Left lobe of liver (tissue), 2 donors: ENCODE measurements at regions not wholly inside any gene's neighbourhood (a gene's known extent, or its start where the extent isn't known, plus 50 kb on each side); places are given as distances from the start of the nearest gene placed in this dataset.

ENCODE experiments used
- ATAC-seq: fragments of 200-7000 bp; cut with Tn5 transposase; one replicate; pipeline ENCODE4 v1.9.1; 2020; ENCODE audit warnings: mild to moderate bottlenecking, moderate library complexity
- DNase-seq: peaks from one replicate; pipeline ENCODE4 v3.0.0-alpha.2; 2020; ENCODE audit warnings: low spot score
- donor health status: DM: no; HTN: no; CAD: no; lungs with moderate emphysema.
- donor health status: DM: no; HTN: yes; CAD: no.

DNA sequence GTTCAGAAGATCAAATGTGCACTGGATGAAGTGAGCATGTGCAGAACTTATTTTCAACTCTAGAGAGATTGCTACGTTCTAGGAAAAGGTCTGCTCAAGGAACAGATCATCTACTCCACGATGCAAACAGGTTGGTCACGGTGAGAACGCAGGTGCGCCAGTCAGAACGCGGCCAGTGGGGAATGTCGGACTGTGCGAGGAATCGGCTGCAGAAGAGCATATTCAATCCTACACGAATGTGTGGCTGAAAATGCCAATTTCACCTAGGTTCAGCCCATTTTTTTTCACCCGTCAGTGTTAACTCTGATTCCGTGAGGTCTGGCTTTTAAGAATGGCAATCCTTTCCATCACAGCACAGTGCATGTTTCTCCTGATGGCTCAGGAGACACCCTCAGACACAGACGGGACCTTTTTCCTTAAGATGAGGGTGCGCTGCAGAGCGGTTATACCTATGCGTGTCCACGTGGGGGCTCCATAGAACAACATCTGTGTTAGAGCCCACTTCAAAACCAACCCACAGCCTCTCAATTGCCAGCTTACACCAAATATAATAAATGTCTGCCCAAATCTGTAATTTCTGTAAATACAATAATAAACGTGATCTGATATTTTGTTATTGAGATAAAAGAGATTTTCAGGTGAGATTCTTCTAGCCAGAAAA, 250.4 kb downstream of the FOXA2 start:
- DNase-seq (peak; percentile 55), ATAC-seq (peak; percentile 97)

DNA sequence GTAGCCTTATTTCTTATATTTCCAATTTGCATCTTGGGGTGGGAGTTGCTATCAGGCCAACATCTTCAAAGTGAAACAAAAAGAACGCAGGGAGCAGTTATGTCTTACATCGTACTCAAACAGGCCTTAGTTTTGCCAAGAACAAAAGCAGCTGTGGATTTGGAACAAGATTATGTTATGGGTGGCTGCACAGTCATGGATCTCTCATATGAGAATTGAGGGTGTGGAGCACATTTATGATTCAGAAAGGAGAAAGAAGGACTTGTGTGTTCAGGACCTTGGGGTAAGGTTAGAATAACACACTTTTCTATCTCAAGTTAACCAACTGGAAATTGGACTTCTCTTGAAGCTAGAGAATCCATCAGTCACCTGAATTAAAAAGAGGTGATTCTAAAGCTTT, 259.9 kb downstream of the FOXA2 start:
- ATAC-seq (no peak), DNase-seq (no peak)

DNA sequence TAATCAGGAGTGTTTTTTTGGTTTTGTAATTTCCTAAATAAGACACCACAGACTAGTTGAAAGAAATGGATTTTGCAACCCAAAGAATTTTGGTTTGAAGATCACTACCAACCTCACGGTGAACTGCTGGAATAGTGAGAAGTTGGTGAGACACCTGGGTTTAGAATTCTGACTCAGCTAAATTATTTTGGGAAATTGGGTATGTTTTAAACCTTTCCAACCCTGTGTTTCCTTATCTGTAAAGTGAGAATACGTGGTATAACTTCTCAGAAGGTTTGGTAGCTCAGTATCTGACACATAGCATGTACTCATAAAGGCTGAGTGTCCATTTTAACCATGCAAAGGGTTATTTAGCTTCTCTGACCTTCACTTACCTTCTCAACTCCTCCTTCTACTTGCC, 261.9 kb downstream of the FOXA2 start:
- ATAC-seq (no peak), DNase-seq (no peak)

DNA sequence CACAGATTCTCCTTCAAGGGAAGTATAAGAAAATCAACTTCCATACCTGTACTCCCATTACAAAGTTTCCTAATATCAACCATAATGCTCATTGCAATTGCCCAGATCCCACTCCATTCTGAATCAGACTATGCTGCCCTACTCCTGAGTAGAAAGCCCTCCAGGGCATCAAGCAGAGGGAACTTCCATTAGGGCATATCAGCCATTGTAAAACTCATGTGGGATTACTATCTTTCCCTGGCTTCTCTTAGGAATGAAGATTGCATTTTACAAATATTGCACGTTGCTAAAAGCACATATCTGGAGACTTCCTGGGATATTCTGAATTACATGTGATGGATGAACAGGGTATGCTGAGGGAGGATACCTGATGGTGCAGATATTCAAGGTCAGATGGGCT, 263.2 kb downstream of the FOXA2 start:
- ATAC-seq (no peak), DNase-seq (no peak)

DNA sequence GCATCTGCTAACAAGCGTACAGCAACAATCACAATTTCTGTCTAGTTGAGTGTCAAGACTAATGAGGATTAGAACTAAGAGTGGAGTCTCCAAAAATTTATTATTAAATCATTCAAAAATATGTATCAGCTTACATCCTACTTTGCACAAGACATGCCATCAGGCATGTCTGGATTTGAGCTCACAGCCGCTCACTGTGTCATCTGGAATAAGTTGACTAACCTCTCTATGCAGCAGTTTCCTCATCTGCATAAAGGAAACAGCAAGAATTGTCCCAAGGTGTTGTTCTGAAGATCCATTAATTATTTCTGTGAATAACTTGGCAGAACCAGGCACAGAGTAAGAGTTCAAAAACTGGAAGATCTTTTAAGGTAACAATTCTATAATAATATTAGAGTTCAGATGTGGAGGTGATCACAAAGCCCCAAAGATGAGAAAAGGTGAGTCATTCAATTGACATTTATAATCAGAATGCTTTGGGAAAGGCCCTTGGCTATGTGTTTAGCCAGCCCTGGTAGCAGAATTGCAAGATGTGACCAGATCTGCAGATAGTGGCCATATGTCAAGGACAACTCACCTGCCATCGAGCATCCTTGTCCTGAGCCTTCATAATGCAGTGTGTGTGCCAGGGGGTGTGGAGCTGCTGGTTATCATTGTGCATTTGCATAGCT, 264.0 kb downstream of the FOXA2 start:
- DNase-seq: no peak
- ATAC-seq: no peak

DNA sequence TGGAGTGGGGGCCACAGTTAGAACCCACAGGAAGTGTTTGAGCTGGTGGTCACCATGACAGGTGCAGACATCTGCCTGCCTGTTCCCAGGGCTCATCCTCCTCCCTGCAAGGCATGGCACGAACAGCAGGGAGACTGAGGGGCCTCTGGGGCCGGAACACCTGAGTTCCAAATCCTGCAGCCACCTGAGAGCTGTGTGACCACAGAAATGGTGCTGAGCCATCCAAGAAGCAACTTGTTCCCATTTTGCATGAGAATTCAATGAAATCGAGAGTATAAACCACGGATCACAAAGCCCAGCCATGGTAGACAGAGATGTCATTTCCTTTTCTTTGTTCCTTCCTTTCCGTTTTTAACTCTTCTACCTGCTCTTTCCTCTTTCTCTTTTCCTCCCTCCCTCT, 268.6 kb downstream of the FOXA2 start:
- no peak for DNase-seq
- no peak for ATAC-seq

DNA sequence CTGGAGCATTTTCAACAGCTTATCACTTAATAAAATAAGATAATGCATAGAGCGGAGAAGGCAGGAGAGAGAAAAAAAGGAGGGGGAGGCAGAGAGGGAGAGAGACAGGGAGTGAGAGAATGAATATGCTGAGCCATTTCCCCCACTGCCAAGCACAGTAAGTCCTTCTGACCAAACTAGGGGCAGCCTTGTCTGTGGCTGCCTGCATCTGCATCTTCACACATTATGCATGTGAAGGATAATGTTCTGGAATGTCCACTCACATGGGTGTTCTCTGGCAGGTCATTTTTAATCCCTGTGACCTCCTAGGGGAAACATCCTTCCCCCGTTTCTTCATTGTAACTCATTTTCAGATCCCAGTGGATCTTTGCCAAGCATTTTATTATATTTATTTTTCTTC, 269.3 kb downstream of the FOXA2 start:
- ATAC-seq: no peak

DNA sequence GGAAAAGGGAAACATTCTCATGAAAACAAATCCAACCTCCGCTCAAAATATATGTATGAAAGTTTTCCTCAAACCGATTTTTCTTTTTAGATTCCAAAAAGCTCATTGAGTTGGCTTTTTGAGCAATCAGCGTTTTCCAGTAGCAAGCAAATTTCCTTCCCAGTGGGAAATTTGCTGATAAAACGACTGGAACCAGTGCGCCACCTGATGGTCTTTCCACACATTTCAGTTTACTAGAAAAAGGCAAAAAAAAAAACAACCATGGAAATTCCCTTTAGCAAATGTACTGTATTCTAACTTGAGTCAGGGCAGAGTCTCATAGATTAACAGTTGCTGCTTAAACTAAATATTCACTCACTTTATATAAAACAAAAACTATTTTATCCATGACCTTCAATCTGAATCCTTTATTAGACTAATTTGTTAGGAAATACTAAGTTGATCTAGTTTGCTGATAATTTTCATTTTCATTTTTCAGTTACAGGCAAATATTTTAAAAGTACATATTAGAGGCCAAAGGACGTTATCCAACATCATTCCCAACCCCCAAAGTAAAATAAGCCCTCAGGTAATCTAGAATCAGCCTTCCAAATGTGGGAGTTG, 271.5 kb downstream of the FOXA2 start:
- DNase-seq: no peak
- peak; percentile 69 for ATAC-seq

More for the DNA sequence above, 269.3 kb downstream of the FOXA2 start:
- DNase-seq: no peak

DNA sequence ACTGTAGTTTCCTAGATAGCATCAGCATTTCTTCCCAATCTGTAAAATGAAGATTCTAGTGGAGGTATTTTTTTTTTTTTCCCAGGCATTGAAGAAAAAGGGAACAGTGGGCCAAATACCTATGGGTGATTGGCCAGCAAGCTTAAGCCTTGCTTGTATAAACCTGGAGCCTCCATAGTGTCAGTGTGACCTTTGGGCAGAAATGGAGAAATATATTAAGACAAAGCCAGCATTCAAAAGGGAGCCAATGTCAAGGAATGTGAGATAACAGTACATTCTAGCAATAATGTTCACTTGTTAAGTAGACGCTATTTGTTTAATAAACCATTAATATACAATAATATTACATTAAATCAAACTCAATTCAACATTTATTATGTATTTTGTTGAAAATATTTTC, 275.4 kb downstream of the FOXA2 start:
- ATAC-seq (no peak), DNase-seq (no peak)

DNA sequence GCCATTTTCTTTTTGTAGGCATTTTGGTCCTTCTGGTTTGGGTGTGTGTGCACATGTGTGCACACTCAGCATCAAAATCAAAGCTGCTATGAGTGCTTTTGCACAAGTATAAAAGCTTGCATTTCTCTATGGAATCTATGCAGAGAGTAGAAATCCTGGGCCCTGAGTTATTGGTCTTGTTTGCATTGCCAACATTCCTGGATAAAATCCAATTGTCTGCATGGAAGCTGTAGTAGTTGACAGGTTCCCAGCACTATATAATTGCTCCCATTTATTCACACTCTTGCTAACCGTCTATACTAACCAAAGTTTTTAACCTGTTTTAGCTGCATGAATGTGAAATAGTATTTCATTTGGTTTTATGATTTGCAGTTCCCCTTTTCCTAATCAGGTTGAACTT, 277.0 kb downstream of the FOXA2 start:
- ATAC-seq: no peak
- DNase-seq: no peak

DNA sequence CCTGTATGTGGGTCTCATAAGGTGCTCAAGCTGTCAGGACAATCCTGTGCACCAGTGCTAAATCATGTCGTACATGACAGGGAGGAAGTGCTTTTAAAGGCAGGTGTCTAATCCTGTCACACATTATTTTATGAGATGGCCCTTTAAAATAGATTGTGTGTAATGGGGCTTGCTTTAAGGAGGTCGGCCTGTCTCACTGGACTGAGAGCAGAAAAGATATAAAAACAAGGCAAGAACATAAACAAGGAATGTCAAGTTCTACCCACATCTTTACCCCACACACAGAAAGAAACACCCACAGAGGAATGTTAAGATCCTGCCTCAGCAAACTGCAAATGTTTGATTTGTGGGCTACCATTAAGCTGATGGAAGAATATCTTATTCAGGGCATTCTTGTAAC, 279.0 kb downstream of the FOXA2 start:
- DNase-seq (no peak), ATAC-seq (no peak)

DNA sequence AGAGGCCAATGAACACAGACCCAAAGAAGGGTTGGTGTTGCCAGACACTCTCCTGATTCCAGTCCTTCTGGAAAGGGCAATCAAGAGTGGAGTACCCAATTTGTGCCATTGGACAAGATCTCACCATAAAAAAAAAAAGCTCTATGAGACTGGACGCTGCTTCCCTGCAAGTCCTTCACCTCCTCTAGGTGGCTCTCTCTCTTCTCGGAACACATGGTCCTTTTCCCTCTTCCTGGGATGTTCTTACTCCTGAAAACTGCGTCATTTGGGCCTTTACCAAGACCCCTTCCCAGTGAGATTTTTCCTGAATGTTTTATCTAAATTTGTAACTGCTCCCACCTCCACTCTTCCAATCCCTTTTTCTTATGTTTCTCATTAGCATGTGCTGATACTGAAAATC, 280.8 kb downstream of the FOXA2 start:
- DNase-seq (no peak), ATAC-seq (peak; percentile 55)

DNA sequence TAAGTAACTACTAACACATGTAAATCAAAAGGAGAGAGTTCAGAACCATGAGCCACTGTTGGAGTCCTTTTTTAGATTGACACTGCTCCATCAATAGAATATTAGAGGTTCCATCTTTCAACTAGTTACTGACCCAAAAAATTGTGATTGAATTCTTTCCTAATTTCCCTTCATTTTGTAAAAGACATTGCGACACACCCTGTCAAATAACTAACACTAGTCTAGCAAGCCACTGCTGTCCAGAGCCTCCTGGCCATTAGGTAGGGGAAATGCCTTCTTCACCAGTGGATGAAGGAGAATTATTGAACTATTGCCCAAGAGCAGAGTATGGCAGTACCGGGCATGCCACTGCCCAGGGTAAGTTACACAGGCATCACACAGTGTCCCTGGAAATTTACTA, 282.3 kb downstream of the FOXA2 start:
- DNase-seq (no peak), ATAC-seq (no peak)

DNA sequence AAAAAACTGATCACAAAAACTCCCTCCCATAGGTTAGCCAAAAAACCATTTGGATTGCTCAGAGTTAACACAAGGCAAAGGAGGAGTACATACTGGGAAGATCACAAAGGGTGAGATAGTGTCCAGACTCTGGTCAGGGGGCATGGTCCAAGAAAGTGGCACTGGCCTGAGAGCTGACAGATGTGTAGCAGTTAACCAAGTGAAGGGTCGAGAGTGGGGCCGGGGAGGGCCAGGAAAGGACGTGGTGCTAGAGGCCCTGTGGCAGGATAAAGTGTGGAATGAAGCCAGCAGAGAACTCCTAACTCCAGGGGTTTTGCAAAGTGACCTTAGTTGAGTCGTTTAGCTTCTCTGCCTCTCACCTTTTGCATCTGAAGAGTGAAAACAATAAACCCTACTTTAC, 290.5 kb downstream of the FOXA2 start:
- no peak for DNase-seq
- no peak for ATAC-seq

DNA sequence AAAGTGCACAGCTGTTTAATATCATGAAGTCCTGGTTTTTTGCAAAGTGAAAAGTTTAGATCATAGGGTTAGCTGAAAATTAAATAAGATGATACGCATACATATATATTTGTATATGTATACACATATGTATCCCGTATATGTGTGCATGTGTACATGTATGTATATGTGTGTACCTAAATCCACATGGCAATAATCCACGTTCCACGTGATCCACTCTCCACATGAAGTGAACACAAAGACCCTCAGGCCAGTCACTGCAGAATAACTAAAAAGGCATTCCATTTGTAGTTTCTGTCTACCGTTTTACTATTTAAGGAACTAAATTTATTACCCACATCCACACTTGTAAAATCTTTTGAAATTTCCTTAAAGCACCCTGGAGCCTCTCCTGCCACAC, 294.9 kb downstream of the FOXA2 start:
- ATAC-seq: no peak
- DNase-seq: no peak

DNA sequence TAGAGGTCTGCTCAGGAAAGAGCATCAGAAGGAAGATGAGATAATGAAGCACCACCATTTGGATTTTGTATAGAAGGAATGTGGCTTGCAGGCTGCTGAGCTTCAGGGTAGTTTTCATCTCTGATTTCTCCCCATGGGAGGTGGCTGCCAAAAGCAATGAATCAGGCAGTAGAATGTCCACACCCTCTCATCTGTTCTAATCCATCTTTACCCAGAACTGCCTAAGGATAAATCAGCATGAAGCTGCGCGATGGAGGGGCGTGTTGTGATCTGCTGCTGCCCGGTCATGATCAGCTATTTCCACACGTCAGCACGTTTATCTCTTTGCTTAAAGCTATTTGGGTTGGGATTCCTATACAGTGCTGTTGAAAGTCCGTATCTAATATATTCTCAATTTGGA, 295.4 kb downstream of the FOXA2 start:
- no peak for ATAC-seq

DNA sequence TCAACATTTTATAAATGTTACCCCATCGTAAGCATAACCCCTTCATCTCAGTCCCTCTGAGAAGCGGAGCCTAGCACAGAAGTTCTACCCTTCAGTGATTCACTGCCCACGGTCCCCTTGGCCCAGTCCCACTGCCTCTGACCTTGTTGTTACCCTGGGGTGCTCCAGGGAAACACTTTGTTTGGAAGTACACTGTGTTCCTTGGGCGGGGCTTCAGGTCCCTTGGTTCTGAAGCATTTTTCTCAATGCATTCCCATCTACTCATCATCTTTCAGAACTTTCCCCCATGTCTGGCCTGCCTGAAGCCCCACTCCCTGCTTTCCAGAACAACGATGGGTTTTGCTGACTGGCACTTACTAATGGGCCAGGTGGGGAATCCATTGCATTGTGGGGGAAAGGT, 296.2 kb downstream of the FOXA2 start:
- ATAC-seq: no peak

More for the DNA sequence above, 295.4 kb downstream of the FOXA2 start:
- no peak for DNase-seq

DNA sequence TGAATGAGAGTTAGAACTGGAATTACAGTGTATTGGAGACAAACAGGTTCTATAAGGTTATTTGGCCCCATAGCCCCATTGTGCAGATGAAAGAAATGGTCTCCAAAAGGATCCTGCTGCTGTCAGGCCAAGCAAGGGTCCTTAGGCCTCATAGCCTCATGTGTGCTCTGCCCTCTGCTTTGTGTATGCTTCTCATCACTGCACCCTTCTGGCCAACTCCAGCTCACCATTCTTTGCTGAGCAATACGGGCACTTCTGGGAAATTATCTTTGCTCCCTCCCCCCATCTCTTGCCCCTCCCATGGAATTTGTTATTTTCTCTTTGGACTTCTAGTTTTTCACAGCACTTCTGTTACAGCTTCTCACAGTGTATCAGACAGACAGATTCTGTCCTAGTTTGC, 298.8 kb downstream of the FOXA2 start:
- no peak for ATAC-seq
- DNase-seq: no peak

More for the DNA sequence above, 296.2 kb downstream of the FOXA2 start:
- DNase-seq: no peak

DNA sequence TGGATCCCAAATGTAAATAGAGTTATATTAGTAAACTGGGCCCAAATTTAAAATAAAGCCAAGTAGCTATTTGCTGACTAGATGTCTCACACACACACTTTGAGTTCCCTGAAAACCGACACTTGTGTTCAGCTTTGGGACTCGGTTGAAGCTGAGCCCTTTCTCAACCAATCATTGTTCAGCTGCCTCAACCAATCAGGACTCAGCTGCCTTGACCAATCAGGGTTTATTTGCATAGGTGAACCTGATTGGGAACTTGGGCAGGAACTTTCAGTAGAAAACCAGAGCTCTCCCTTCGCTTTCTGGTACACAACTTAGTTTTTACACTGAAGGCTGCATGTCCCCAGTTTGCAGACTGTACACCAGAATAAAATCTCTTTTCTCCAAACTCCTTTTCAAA, 301.7 kb downstream of the FOXA2 start:
- no peak for DNase-seq
- no peak for ATAC-seq

DNA sequence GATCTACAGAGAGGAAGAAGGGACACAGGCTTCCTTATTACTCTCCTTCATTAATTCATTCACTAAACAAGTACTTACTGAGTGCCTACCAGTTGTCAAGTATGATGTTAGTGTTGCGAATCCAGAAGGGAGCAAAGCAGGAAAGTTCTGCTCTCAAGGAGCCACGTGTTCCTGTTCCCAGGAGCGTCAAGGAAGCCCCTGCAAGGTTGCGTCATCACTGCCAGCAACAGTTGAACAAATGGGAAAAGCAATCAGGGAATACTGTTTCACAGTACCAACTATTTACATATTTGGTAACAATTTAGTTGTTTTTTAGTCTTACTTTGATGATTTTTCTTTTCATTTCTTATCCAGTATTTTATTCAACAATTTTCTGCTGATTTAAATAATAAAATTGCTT, 310.0 kb downstream of the FOXA2 start:
- DNase-seq (no peak), ATAC-seq (no peak)

DNA sequence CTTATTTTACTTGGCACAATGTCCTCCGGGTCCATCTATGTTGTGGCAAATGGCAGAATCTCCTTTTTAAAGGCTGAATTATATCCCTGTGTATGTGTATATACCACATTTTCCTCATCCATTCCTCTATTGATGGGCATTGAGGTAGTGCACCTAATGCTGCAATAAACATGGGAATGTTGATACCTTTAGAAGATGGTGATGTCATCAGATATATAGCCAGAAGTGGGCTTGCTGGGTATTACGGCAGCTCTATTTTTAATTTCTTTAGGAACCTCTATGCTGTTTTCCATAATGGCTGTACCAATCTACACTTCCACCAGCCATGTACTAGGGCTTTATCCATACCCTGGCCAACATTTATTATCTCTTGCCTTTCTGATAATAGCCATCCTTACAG, 315.7 kb downstream of the FOXA2 start:
- no peak for DNase-seq
- ATAC-seq: no peak

DNA sequence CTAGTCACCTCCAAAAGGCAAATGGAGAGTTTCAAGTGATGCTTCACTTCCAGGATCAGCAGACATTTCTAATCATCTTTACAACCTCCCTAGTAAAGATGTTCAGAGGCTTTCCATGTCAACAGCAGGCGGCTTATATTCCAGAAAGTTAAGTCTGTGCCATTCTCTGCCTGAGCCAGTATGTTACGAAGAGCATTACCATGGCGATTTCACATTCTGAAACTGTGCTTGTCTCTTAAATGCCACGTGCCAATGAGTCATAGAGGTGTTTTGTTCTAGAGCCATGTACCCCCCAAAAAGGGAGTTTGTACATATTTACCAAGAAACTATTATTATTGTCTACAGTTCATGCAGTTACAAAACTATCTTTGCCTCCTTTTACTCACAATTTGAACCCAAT, 319.5 kb downstream of the FOXA2 start:
- no peak for DNase-seq
- no peak for ATAC-seq

DNA sequence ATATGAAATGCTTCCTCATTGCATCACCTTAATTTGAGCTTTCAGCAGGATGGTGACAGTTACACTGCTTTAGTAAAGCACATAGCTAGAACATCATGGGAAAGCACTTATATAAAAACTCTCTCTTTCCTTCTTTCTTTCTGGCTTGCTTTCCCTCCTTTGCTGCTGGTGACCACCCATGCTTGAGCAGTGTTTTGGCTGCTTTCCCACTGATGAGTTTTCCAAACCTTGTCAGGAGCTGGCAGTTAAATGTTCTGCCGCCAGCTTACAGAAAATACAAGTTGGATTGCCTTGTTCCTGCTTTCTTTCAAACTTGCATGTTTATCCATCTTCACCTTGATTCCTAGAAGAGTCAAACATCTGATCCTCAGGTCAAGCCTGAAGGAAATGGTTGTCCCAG, 323.9 kb downstream of the FOXA2 start:
- DNase-seq: no peak
- no peak for ATAC-seq
